Osteoblast (primary cell): ENCODE measurements at regions not wholly inside any gene's neighbourhood (a gene's known extent, or its start where the extent isn't known, plus 50 kb on each side); places are given as distances from the start of the nearest gene placed in this dataset.

ENCODE experiments used
- DNase-seq: peaks from one replicate; pipeline ENCODE4 v3.0.0; 2011; ENCODE audit warnings: low spot score, mixed read lengths; ENCODE audit not compliant: insufficient read length; ENCODE audit errors: missing footprints
- H2AFZ ChIP-seq: 2 replicates; pipeline ENCODE4 v1.6.0; 2011; ENCODE audit warnings: mild to moderate bottlenecking, low read length
- H3K27ac ChIP-seq: 2 replicates; pipeline ENCODE4 v1.5.1; 2011; ENCODE audit warnings: mild to moderate bottlenecking, low read depth, low read length, moderate library complexity
- H3K27me3 ChIP-seq: 2 replicates; pipeline ENCODE4 v1.6.0; 2012; ENCODE audit warnings: mild to moderate bottlenecking, control low read depth, inconsistent platforms, low read length, moderate library complexity; ENCODE audit not compliant: insufficient read depth
- H3K36me3 ChIP-seq: 2 replicates; pipeline ENCODE4 v1.5.1; 2011; ENCODE audit warnings: mild to moderate bottlenecking, low read length, control low read depth, moderate library complexity; ENCODE audit not compliant: insufficient read depth
- H3K4me1 ChIP-seq: 2 replicates; pipeline ENCODE4 v1.5.1; 2011; ENCODE audit warnings: mild to moderate bottlenecking, low read length, control low read depth, moderate library complexity; ENCODE audit not compliant: insufficient read depth
- H3K4me2 ChIP-seq: 2 replicates; pipeline ENCODE4 v1.6.0; 2011; ENCODE audit warnings: mild to moderate bottlenecking, low read length; ENCODE audit not compliant: insufficient read depth
- H3K4me3 ChIP-seq: fragments of 200-600 bp; sonication (generic); 3 replicates; pipeline ENCODE4 v1.5.1; 2012; ENCODE audit warnings: mild to moderate bottlenecking, low read length, inconsistent platforms; ENCODE audit not compliant: insufficient read depth
- H3K79me2 ChIP-seq: 2 replicates; pipeline ENCODE4 v1.6.0; 2012; ENCODE audit warnings: mild to moderate bottlenecking, low read length, control low read depth, inconsistent platforms; ENCODE audit not compliant: insufficient read depth
- H3K9me3 ChIP-seq: 2 replicates; pipeline ENCODE4 v1.5.1; 2011; ENCODE audit warnings: low read depth, low read length, control low read depth
- H4K20me1 ChIP-seq: 2 replicates; pipeline ENCODE4 v1.6.0; 2012; ENCODE audit warnings: mild to moderate bottlenecking, low read length, control low read depth; ENCODE audit not compliant: insufficient read depth
- TF ChIP-seq, protein P1 (sequence below): IDR thresholded peaks from 2 replicates; pipeline ENCODE4 v1.5.1; 2011; ENCODE audit warnings: mild to moderate bottlenecking, low read depth, low read length, moderate library complexity; ENCODE audit errors: extremely low read depth

DNA sequence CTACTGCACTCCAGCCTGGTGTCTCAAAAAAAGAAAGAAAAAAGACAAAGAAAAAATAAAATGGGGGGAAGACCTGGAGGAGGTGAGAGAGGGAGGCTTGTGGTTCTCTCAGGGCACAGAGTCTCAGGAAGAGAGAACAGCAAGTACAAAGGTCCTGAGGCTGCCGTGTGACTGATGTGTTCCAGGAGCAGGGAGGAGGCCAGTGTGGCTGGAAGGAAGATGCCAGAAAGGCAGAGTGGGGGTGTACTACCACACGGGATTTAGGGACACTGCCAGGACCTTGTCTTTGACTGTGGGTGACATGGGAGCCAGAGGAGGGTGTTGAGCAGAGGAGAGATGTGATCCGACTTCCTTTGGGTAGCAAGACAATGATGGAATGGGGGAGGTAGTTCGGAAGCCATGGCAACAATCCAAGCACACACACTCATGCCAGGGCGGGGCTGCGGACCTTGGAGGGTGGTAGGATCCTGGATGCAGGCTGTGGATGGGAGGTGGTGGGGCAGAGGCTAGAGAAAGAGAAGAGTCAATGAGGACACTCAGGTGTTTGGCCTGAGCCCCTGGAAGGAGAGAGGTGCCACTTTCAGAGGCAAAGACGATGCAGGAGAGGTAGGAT is 136.4 kb upstream of the PTPN1 start:
- no peak for DNase-seq
- no peak overlapping the region for H3K27ac ChIP-seq
- H3K4me3 ChIP-seq, result no peak overlapping the region
- H3K36me3 ChIP-seq, result no peaks in the 10 kb centered on the region
- H4K20me1 ChIP-seq, result no peaks in the 10 kb centered on the region
- TF ChIP-seq, protein P1, sequence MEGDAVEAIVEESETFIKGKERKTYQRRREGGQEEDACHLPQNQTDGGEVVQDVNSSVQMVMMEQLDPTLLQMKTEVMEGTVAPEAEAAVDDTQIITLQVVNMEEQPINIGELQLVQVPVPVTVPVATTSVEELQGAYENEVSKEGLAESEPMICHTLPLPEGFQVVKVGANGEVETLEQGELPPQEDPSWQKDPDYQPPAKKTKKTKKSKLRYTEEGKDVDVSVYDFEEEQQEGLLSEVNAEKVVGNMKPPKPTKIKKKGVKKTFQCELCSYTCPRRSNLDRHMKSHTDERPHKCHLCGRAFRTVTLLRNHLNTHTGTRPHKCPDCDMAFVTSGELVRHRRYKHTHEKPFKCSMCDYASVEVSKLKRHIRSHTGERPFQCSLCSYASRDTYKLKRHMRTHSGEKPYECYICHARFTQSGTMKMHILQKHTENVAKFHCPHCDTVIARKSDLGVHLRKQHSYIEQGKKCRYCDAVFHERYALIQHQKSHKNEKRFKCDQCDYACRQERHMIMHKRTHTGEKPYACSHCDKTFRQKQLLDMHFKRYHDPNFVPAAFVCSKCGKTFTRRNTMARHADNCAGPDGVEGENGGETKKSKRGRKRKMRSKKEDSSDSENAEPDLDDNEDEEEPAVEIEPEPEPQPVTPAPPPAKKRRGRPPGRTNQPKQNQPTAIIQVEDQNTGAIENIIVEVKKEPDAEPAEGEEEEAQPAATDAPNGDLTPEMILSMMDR, result no peak
- H3K9me3 ChIP-seq, result no peaks in the 10 kb centered on the region
- H3K4me2 ChIP-seq, result no peak overlapping the region
- no peak overlapping the region for H2AFZ ChIP-seq
- no peaks in the 10 kb centered on the region for H3K79me2 ChIP-seq
- no peaks in the 10 kb centered on the region for H3K27me3 ChIP-seq
- H3K4me1 ChIP-seq, result peaks cover 6% of the 10 kb centered on the region

DNA sequence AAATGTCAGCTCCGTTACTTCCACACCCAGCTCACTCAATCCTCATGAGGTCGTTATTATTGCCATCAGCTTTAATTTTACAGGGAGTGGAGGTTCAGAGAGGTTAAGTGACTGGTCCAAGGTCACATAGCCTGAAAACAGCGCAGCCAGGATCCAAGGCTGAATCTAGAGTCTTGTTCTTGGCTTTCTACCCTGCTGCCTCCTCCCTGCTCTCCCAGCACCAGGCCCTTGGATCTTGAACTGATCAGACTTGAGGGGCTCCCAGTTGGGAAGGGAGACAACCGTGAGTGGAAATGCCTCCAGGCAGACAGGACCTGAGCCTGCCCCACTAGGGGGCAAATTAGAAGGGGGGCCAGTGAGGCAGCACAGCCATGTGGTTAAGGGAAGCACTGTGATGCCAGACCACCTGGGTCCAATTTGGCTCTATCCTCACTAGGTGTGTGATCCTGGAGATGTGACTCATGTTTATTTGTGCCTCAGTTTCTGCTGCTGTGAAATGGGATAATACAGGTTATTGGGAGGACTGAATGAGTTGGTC is 135.6 kb upstream of the PTPN1 start:
- no peak overlapping the region for H3K4me2 ChIP-seq
- no peak overlapping the region for H2AFZ ChIP-seq
- peaks cover 11% of the 10 kb centered on the region for H3K4me1 ChIP-seq
- no peaks in the 10 kb centered on the region for H3K9me3 ChIP-seq
- H4K20me1 ChIP-seq, result no peaks in the 10 kb centered on the region
- no peaks in the 10 kb centered on the region for H3K79me2 ChIP-seq
- H3K36me3 ChIP-seq, result no peaks in the 10 kb centered on the region
- TF ChIP-seq, protein P1, result no peak
- no peak overlapping the region for H3K27ac ChIP-seq
- no peaks in the 10 kb centered on the region for H3K27me3 ChIP-seq
- no peak overlapping the region for H3K4me3 ChIP-seq
- DNase-seq, result no peak

DNA sequence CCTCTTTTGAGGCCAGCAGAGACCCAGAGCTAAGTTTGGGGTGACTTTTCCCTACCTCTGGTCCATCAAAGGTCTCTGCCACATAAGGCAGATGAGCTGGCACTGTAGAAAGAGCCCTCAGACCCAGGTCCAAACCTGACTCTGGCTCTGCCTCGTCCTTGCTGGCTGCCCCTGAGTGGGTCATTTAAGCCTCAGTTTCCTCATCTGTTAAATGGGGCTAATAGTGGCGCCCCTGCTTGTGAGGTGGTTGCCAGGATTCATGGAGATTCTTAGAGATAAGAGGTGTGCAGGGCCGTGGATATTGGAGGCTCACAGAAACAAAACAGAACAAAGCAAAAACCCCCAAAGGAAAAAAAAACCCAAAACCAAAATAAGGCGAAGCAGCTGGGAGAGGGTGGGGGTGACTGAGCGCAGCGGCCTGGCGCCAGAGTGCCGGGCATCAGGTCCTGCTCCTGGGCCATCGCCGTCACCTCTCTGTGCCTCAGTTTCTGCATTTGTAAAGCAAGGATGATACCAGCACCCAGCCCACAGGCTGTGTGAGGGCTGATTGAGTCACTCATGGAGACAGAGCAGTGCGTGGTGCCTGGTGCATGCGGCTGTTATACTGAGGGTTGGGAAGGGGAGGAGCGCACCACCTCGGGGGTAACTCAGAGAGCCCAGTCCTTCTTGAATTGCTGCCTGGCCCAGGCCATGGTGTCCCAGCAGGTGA is 133.8 kb upstream of the PTPN1 start:
- Histone ChIP-seq H3K27me3 (no peaks in the 10 kb centered on the region), H3K4me3 (no peak overlapping the region), H3K9me3 (no peaks in the 10 kb centered on the region), H3K4me1 (peaks cover 12% of the 10 kb centered on the region), H3K36me3 (no peaks in the 10 kb centered on the region), H2AFZ (no peak overlapping the region), H3K79me2 (no peaks in the 10 kb centered on the region), H4K20me1 (no peaks in the 10 kb centered on the region), H3K27ac (no peak overlapping the region), H3K4me2 (no peak overlapping the region)
- TF ChIP-seq, protein P1, result no peak
- DNase-seq, result no peak

DNA sequence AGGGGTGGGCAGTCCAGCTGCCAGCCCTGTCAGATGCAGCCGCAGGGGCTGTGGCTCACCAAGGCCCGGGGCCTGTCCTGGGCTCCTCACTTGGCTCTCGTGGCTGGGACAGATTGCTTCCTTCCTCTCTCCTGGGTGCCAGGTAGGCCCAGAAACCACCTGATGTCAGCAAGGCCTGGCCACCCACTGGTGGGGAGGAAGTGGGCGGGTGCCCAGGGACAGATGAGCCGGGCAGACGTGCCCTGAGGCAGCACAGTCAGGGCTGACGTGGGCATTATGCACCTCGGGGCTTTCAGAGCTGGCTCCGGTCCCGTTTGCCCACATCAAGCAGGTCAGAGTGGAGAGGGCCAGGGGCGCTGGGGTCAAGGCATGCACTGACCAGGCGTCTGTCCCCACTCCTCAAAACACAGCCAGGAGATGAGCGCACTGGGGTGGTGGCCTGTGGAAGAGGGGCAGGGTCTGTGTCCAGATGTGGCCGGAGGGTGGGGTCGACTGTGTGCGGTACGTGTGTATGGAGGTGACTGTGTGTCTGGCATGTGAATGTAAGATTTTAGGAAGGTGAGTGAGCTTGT is 133.2 kb upstream of the PTPN1 start:
- H3K4me3 ChIP-seq, result no peak overlapping the region
- no peak overlapping the region for H2AFZ ChIP-seq
- TF ChIP-seq, protein P1, result no peak
- no peaks in the 10 kb centered on the region for H3K9me3 ChIP-seq
- no peaks in the 10 kb centered on the region for H3K79me2 ChIP-seq
- H4K20me1 ChIP-seq, result no peaks in the 10 kb centered on the region
- H3K4me2 ChIP-seq, result no peak overlapping the region
- H3K36me3 ChIP-seq, result no peaks in the 10 kb centered on the region
- no peak for DNase-seq
- no peaks in the 10 kb centered on the region for H3K27me3 ChIP-seq
- H3K27ac ChIP-seq, result no peak overlapping the region
- peaks cover 12% of the 10 kb centered on the region for H3K4me1 ChIP-seq
